ENCODE measurements at regions not wholly inside any gene's neighbourhood (a gene's known extent, or its start where the extent isn't known, plus 50 kb on each side); places are given as distances from the start of the nearest gene placed in this dataset.

DNA sequence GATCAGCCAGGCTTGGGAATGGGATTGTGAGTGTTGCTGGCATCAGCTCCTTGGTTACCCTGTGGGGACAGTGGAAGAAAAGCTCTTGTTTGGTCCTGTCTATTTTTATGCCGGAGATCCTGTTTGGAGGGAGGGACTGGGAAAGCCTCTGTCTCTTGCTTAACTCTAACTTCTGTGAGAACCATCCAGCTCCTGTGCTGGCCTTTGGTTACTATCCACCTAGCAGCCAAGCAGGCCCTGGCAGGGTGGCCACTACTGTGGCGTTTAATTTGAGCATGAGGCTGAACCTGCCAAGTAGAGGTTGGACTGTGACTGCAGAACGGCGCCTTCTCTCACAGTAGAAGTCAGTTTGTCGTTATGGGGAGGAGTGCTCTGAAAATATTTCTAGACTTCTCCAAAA, 193.3 kb downstream of the UTRN start:
- Mint-ChIP-seq H3K4me3 (no peak overlapping the region), H3K4me1 (peaks cover 11 to 36% (median 21%) of the 10 kb centered on the region in 4 donors), H3K27me3 (no peaks in the 10 kb centered on the region), H3K27ac (peak overlapping the region in 2 of 3 donors; percentile 1 to 72), H3K36me3 (peaks cover 45% of the 10 kb centered on the region), H3K9me3 (no peaks in the 10 kb centered on the region)
- Histone ChIP-seq H3K27ac (ENCODE audit: insufficient read depth, low read length, poor library complexity, severe bottlenecking) (no peak overlapping the region), H3K4me3 (ENCODE audit: low read depth, low read length) (no peak overlapping the region), H3K27me3 (ENCODE audit: control insufficient read depth, insufficient read depth, low read length) (no peaks in the 10 kb centered on the region), H3K4me1 (ENCODE audit: control insufficient read depth, insufficient read depth, low read length, poor library complexity, severe bottlenecking) (no peaks in the 10 kb centered on the region), H3K36me3 (ENCODE audit: control insufficient read depth, insufficient read depth, low read length) (peaks cover 76% of the 10 kb centered on the region), H3K9me3 (ENCODE audit: control insufficient read depth in 2 of 2, low read length in 2 of 2) (no peaks in the 10 kb centered on the region)
- no peak for ATAC-seq (ENCODE audit: low read depth in 2 of 2)
- no peak for DNase-seq

DNA sequence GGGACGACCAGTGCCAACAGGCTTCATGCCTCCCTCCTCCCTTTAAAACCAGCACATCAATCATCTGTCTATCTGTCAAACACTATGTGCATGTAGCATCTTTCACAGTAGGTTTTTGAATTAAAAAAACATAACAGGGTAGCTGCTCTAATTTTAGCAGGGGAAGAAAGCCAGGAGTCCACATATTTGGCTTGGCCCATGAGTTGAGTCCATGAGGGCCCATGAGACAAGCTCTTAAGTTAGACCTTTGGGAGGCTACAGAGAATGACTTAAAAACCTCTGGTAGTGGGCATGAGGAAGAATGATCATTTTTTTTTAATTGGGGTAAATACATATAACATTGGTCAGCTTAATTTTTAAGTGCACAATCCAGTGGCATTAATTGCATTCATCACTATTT, 194.9 kb downstream of the UTRN start:
- no peaks in the 10 kb centered on the region for H3K27me3 Mint-ChIP-seq
- no peak overlapping the region for H3K27ac ChIP-seq (ENCODE audit: insufficient read depth, low read length, poor library complexity, severe bottlenecking)
- DNase-seq = no peak
- H3K36me3 ChIP-seq (ENCODE audit: control insufficient read depth, insufficient read depth, low read length) = peaks cover 67% of the 10 kb centered on the region
- no peaks in the 10 kb centered on the region for H3K27me3 ChIP-seq (ENCODE audit: control insufficient read depth, insufficient read depth, low read length)
- H3K4me1 ChIP-seq (ENCODE audit: control insufficient read depth, insufficient read depth, low read length, poor library complexity, severe bottlenecking) = no peaks in the 10 kb centered on the region
- H3K27ac Mint-ChIP-seq = peak overlapping the region in 2 of 3 donors; percentile 8 to 32
- no peaks in the 10 kb centered on the region for H3K9me3 ChIP-seq (ENCODE audit: control insufficient read depth in 2 of 2, low read length in 2 of 2)
- no peak overlapping the region for H3K4me3 ChIP-seq (ENCODE audit: low read depth, low read length)
- ATAC-seq (ENCODE audit: low read depth in 2 of 2) = no peak
- H3K36me3 Mint-ChIP-seq = peaks cover 36% of the 10 kb centered on the region
- H3K9me3 Mint-ChIP-seq = no peaks in the 10 kb centered on the region
- no peak overlapping the region for H3K4me3 Mint-ChIP-seq
- peaks cover 11 to 32% (median 19%) of the 10 kb centered on the region in 4 donors for H3K4me1 Mint-ChIP-seq

DNA sequence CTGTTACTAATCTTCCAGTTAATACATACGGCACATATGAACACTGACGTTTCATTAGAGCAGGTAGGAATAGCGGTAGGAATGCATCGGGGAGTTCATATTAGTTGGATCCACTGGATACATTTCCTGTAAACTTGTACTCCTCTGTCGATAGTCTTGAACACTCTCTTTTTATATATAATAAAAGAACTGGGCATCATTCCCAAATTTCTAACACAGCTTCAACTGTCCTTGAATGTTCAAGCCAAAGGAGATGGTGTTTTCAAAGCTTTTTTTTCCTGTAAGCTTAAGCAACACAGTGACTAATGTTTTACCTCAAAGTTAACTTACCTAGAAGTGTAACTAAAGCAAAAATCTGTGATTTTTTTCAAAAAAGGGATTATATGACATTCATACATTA, 195.3 kb downstream of the UTRN start:
- Mint-ChIP-seq H3K9me3 (no peaks in the 10 kb centered on the region), H3K27me3 (no peaks in the 10 kb centered on the region), H3K27ac (no peak overlapping the region), H3K4me3 (no peak overlapping the region), H3K4me1 (peaks cover 11 to 28% (median 17%) of the 10 kb centered on the region in 4 donors), H3K36me3 (peaks cover 36% of the 10 kb centered on the region)
- Histone ChIP-seq H3K27me3 (ENCODE audit: control insufficient read depth, insufficient read depth, low read length) (no peaks in the 10 kb centered on the region), H3K4me1 (ENCODE audit: control insufficient read depth, insufficient read depth, low read length, poor library complexity, severe bottlenecking) (no peaks in the 10 kb centered on the region), H3K27ac (ENCODE audit: insufficient read depth, low read length, poor library complexity, severe bottlenecking) (no peak overlapping the region), H3K4me3 (ENCODE audit: low read depth, low read length) (no peak overlapping the region), H3K9me3 (ENCODE audit: control insufficient read depth in 2 of 2, low read length in 2 of 2) (no peaks in the 10 kb centered on the region), H3K36me3 (ENCODE audit: control insufficient read depth, insufficient read depth, low read length) (peaks cover 66% of the 10 kb centered on the region)
- DNase-seq = no peak
- ATAC-seq (ENCODE audit: low read depth in 2 of 2) = no peak

DNA sequence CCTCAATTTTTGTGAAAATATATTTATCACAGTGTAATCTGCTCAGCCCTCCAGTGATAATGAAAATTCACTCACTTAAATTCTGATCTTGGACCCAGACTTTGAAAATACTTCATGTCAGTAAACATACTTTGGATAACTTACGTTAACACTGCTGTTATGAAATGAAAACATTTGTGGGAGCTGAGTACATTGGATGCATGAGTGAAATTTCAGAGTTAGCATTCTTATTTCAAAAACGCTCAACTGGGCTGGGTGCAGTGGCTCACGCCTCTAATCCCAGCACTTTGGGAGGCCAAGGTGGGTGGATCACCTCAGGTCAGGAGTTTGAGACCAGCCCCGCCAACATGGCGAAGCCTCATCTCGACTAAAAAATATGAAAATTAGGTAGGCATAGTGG, 196.4 kb downstream of the UTRN start:
- Histone ChIP-seq H3K4me1 (ENCODE audit: control insufficient read depth, insufficient read depth, low read length, poor library complexity, severe bottlenecking) (no peaks in the 10 kb centered on the region), H3K9me3 (ENCODE audit: control insufficient read depth in 2 of 2, low read length in 2 of 2) (no peaks in the 10 kb centered on the region), H3K4me3 (ENCODE audit: low read depth, low read length) (no peak overlapping the region), H3K36me3 (ENCODE audit: control insufficient read depth, insufficient read depth, low read length) (peaks cover 66% of the 10 kb centered on the region), H3K27ac (ENCODE audit: insufficient read depth, low read length, poor library complexity, severe bottlenecking) (peak overlapping the region; percentile 33), H3K27me3 (ENCODE audit: control insufficient read depth, insufficient read depth, low read length) (no peaks in the 10 kb centered on the region)
- DNase-seq (no peak), ATAC-seq (ENCODE audit: low read depth in 2 of 2) (no peak)
- Mint-ChIP-seq H3K27ac (peak overlapping the region in 2 of 3 donors; percentile 7 to 71), H3K27me3 (no peaks in the 10 kb centered on the region), H3K4me1 (peaks cover 11 to 22% (median 16%) of the 10 kb centered on the region in 4 donors), H3K4me3 (no peak overlapping the region), H3K9me3 (no peaks in the 10 kb centered on the region), H3K36me3 (peaks cover 38% of the 10 kb centered on the region)

DNA sequence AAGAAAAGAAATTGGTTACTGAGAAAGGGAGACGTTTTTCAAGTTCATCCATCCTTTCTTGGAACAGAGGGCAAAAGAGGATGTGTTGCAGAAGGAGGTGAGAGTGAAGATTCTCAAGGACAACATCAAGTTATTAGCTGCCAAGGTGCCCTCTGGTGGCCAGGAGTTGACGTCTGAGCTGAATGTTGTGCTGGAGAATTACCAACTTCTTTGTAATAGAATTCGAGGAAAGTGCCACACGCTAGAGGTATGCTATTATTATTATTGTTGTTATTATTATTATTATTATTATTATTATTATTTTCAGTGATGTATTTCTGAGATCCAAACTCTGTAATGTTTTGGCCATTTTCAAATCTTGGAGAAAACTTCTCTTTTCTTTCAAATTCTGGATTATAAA, 197.0 kb downstream of the UTRN start:
- Histone ChIP-seq H3K36me3 (ENCODE audit: control insufficient read depth, insufficient read depth, low read length) (peaks cover 64% of the 10 kb centered on the region), H3K4me3 (ENCODE audit: low read depth, low read length) (no peak overlapping the region), H3K27me3 (ENCODE audit: control insufficient read depth, insufficient read depth, low read length) (no peaks in the 10 kb centered on the region), H3K9me3 (ENCODE audit: control insufficient read depth in 2 of 2, low read length in 2 of 2) (no peaks in the 10 kb centered on the region), H3K4me1 (ENCODE audit: control insufficient read depth, insufficient read depth, low read length, poor library complexity, severe bottlenecking) (no peaks in the 10 kb centered on the region), H3K27ac (ENCODE audit: insufficient read depth, low read length, poor library complexity, severe bottlenecking) (peak overlapping the region; percentile 33)
- peak overlapping the region in 2 of 3 donors; percentile 7 to 71 for H3K27ac Mint-ChIP-seq
- no peak overlapping the region for H3K4me3 Mint-ChIP-seq
- ATAC-seq (ENCODE audit: low read depth in 2 of 2) (peak; percentile 88 to 90), DNase-seq (peak; percentile 47 to 88 (median 66))
- H3K9me3 Mint-ChIP-seq = no peaks in the 10 kb centered on the region
- H3K36me3 Mint-ChIP-seq = peaks cover 32% of the 10 kb centered on the region
- H3K27me3 Mint-ChIP-seq = no peaks in the 10 kb centered on the region
- peaks cover 11 to 21% (median 16%) of the 10 kb centered on the region in 4 donors for H3K4me1 Mint-ChIP-seq

DNA sequence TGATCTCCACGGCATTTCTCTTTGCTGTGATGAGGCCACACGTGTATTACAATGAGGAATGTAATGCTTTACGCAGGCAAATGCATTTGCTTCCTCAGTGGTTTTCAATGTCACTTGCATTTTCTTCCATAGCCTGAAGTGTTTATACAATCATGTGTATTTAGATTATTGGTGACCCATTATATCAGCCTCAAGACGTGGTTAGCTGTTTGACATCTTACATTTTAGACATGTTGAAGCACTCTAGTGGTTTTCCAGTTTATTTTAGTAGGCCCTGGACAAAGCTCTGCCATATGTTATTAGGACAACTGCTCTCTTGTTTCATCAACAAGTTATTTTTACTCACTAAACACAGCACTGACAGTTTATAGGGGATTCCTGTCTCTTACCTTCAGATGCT, 200.4 kb downstream of the UTRN start:
- no peaks in the 10 kb centered on the region for H3K9me3 ChIP-seq (ENCODE audit: control insufficient read depth in 2 of 2, low read length in 2 of 2)
- Mint-ChIP-seq H3K9me3 (no peaks in the 10 kb centered on the region), H3K27ac (peak overlapping the region in 1 of 3 donors; percentile 67), H3K4me1 (peaks cover 11 to 17% (median 15%) of the 10 kb centered on the region in 4 donors), H3K36me3 (peaks cover 37% of the 10 kb centered on the region), H3K27me3 (no peaks in the 10 kb centered on the region), H3K4me3 (no peak overlapping the region)
- peaks cover 64% of the 10 kb centered on the region for H3K36me3 ChIP-seq (ENCODE audit: control insufficient read depth, insufficient read depth, low read length)
- DNase-seq (no peak), ATAC-seq (ENCODE audit: low read depth in 2 of 2) (no peak)
- H3K27ac ChIP-seq (ENCODE audit: insufficient read depth, low read length, poor library complexity, severe bottlenecking) = no peak overlapping the region
- H3K4me1 ChIP-seq (ENCODE audit: control insufficient read depth, insufficient read depth, low read length, poor library complexity, severe bottlenecking) = no peaks in the 10 kb centered on the region
- no peak overlapping the region for H3K4me3 ChIP-seq (ENCODE audit: low read depth, low read length)
- H3K27me3 ChIP-seq (ENCODE audit: control insufficient read depth, insufficient read depth, low read length) = no peaks in the 10 kb centered on the region

DNA sequence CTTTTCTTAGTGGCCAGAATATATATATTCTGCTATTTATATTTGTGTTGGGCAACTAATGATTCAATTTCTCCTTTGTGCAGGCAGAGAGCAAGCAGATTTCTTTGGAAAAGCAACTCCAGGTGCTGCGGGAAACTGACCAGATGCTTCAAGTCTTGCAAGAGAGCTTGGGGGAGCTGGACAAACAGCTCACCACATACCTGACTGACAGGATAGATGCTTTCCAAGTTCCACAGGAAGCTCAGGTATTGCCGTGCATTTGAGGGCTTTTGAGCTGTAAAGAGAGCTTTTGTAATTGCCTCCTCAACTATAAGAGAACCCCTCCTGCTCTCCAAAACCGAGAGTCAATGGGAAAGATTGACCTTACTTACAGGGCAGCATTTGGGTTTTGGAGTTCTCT, 203.5 kb downstream of the UTRN start:
- Histone ChIP-seq H3K4me1 (ENCODE audit: control insufficient read depth, insufficient read depth, low read length, poor library complexity, severe bottlenecking) (no peaks in the 10 kb centered on the region), H3K4me3 (ENCODE audit: low read depth, low read length) (no peak overlapping the region), H3K27me3 (ENCODE audit: control insufficient read depth, insufficient read depth, low read length) (no peaks in the 10 kb centered on the region), H3K36me3 (ENCODE audit: control insufficient read depth, insufficient read depth, low read length) (peaks cover 81% of the 10 kb centered on the region), H3K9me3 (ENCODE audit: control insufficient read depth in 2 of 2, low read length in 2 of 2) (no peaks in the 10 kb centered on the region), H3K27ac (ENCODE audit: insufficient read depth, low read length, poor library complexity, severe bottlenecking) (no peak overlapping the region)
- no peak for DNase-seq
- Mint-ChIP-seq H3K27ac (no peak overlapping the region), H3K4me3 (no peak overlapping the region), H3K36me3 (peaks cover 46% of the 10 kb centered on the region), H3K9me3 (no peaks in the 10 kb centered on the region), H3K4me1 (peaks cover 0 to 5% (median 4%) of the 10 kb centered on the region in 4 donors), H3K27me3 (no peaks in the 10 kb centered on the region)
- ATAC-seq (ENCODE audit: low read depth in 2 of 2) = no peak

DNA sequence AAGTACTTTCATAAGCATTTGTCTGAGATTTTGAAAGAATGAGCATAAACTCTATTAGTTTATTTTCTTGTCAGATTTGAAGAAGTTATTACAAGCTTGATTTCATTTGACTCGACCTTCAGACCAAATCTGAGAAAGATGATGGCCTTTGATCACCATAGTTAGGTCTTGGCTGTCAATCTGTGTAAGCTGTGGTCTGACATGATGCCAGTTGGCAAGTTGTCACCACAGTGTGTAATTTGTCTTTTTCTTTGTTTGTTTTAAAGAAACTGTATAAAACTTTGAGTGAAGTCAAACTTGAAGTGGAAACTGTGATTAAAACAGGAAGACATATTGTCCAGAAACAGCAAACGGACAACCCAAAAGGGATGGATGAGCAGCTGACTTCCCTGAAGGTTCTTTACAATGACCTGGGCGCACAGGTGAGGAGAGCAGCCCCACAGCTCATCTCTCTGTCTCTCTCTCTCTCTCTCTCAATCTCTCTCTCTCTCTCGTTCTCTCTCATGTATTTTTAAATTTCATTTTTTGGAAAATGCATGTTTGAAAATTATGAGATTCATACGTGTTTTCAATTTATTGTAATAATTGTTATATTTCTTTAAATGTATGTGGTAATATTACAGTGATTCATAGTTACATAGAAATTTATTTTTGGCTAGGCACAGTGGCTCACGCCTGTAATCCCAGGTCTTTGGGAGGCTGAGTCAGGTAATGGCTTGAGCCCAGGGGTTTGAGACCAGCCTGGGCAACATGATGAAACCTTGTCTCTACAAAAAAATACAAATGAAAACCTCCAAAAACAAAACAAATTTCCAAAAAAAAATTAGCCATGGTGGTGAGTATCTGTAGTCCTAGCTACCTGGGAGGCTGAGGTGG, 208.1 kb downstream of the UTRN start:
- H3K9me3 Mint-ChIP-seq = peaks cover 0 to 4% (median 0%) of the 10 kb centered on the region in 7 donors
- Histone ChIP-seq H3K36me3 (ENCODE audit: control insufficient read depth, insufficient read depth, low read length) (peaks cover 70% of the 10 kb centered on the region), H3K9me3 (ENCODE audit: control insufficient read depth in 2 of 2, low read length in 2 of 2) (no peaks in the 10 kb centered on the region), H3K27me3 (ENCODE audit: control insufficient read depth, insufficient read depth, low read length) (no peaks in the 10 kb centered on the region), H3K27ac (ENCODE audit: insufficient read depth, low read length, poor library complexity, severe bottlenecking) (no peak overlapping the region), H3K4me1 (ENCODE audit: control insufficient read depth, insufficient read depth, low read length, poor library complexity, severe bottlenecking) (no peaks in the 10 kb centered on the region), H3K4me3 (ENCODE audit: low read depth, low read length) (no peak overlapping the region)
- peaks cover 6 to 15% (median 10%) of the 10 kb centered on the region in 4 donors for H3K4me1 Mint-ChIP-seq
- no peaks in the 10 kb centered on the region for H3K27me3 Mint-ChIP-seq
- no peak overlapping the region for H3K4me3 Mint-ChIP-seq
- DNase-seq = no peak
- no peak overlapping the region for H3K27ac Mint-ChIP-seq
- peaks cover 50% of the 10 kb centered on the region for H3K36me3 Mint-ChIP-seq
- no peak for ATAC-seq (ENCODE audit: low read depth in 2 of 2)
